ENCODE measurements at regions not wholly inside any gene's neighbourhood (a gene's known extent, or its start where the extent isn't known, plus 50 kb on each side); places are given as distances from the start of the nearest gene placed in this dataset.

DNA sequence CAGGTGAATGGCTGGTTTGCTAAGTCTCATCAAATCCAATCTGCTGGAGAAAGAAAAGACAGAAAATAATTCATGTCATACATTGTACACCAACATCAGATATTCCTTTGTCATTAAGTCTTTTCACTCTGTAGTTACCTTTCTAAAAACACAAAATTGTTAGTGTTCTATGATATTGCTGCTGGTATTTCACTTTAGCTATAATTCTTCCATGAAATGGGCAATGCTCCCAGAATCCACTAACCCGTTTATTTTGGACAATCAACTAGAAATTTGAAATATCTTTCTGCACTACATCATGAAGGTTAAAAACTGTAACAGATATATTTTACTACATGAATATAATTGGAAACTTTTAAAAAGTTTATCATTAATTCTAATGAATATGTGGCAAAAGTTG lies 181.3 kb downstream of the C7orf25 start:
- ATAC-seq, result no peak
- no peak for TF ChIP-seq CTCF (IDR thresholded peaks at IDR 0.05)
- DNase-seq, result no peak
- Histone ChIP-seq H3K36me3 (ENCODE audit: low read depth) (no peaks in the 10 kb centered on the region), H3K9me3 (no peaks in the 10 kb centered on the region), H3K4me1 (ENCODE audit: low read depth) (no peaks in the 10 kb centered on the region), H3K4me3 (no peak overlapping the region)
- intact Hi-C loops (cut with DNase I, micrococcal nuclease), result no loop called here

- intact Hi-C loops (cut with DNase I, micrococcal nuclease), result no loop called here
- Histone ChIP-seq H3K36me3 (ENCODE audit: low read depth) (no peaks in the 10 kb centered on the region), H3K9me3 (no peaks in the 10 kb centered on the region), H3K4me1 (ENCODE audit: low read depth) (no peaks in the 10 kb centered on the region), H3K4me3 (no peak overlapping the region)
- DNase-seq (no peak), ATAC-seq (no peak)
- TF ChIP-seq CTCF (IDR thresholded peaks at IDR 0.05), result no peak
These were observed 182.7 kb downstream of the C7orf25 start for GRCh38 chr7:42729053-42729765.

DNA sequence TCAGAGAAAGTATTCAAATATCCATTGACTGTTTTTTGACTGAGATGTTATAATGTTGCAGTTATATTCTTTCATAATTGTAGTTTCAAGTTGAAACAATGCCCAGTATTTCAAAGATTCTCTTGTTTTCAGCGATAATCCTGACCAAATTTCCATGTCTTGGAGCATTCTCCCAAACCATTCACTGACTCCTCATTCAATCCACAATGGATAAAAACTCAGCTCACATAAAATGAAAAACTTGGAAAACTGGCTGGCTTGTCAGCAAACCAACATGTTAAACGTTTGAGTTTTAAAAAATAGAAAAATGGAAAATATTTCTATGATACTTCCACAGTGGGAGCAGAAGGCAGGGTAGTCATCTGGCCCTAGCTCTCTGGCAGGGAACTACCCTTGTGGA lies 184.4 kb downstream of the C7orf25 start:
- no peak for ATAC-seq
- no peak for TF ChIP-seq CTCF (IDR thresholded peaks at IDR 0.05)

GRCh38 chr7:42726066-42726785 lies 185.6 kb downstream of the C7orf25 start:
- no peaks in the 10 kb centered on the region for H3K36me3 ChIP-seq (ENCODE audit: low read depth)
- no peak for TF ChIP-seq CTCF (IDR thresholded peaks at IDR 0.05)
- intact Hi-C loops (cut with DNase I, micrococcal nuclease), result no loop called here

More for the DNA sequence above, 184.4 kb downstream of the C7orf25 start:
- no peak for DNase-seq
- Histone ChIP-seq H3K36me3 (ENCODE audit: low read depth) (no peaks in the 10 kb centered on the region), H3K4me3 (no peak overlapping the region), H3K9me3 (no peaks in the 10 kb centered on the region), H3K4me1 (ENCODE audit: low read depth) (no peaks in the 10 kb centered on the region)
- intact Hi-C loops (cut with DNase I, micrococcal nuclease), result no loop called here

DNA sequence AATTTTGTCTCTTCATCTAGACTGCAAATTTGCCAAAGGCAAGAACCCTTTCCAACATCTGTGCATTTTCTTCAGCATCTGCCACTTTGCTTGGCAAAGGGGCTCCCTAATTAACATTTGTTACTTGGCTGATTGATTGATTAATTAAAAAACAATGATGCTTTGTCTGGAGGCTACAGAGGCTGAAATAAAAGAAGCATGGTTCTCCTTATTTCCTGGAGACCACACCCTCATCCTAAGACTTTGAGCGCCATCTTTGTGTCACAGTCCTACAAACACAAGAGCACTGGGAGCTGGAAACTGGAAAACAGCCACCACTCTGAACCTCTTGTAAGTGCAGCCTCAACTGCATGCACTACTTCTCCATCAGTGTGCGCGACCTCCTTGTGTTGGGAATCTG lies 189.2 kb downstream of the C7orf25 start:
- no peaks in the 10 kb centered on the region for H3K4me1 ChIP-seq (ENCODE audit: low read depth)
- H3K36me3 ChIP-seq (ENCODE audit: low read depth), result no peaks in the 10 kb centered on the region
- TF ChIP-seq CTCF (IDR thresholded peaks at IDR 0.05), result no peak
- ATAC-seq (no peak), DNase-seq (no peak)
- intact Hi-C loops (cut with DNase I, micrococcal nuclease), result no loop called here
- no peak overlapping the region for H3K4me3 ChIP-seq
- no peaks in the 10 kb centered on the region for H3K9me3 ChIP-seq

More at GRCh38 chr7:42726066-42726785, 185.6 kb downstream of the C7orf25 start:
- Histone ChIP-seq H3K4me1 (ENCODE audit: low read depth) (no peaks in the 10 kb centered on the region), H3K4me3 (no peak overlapping the region), H3K9me3 (no peaks in the 10 kb centered on the region)
- DNase-seq, result no peak
- no peak for ATAC-seq

All from mucosa of descending colon (tissue), 3 donors.